Midbrain (tissue), 1 donor: ENCODE measurements at regions not wholly inside any gene's neighbourhood (a gene's known extent, or its start where the extent isn't known, plus 50 kb on each side); places are given as distances from the start of the nearest gene placed in this dataset.

Source experiments
- DNase-seq: peaks from one replicate; lab custom pipeline; 2025; lab: John Stamatoyannopoulos, UW

GRCh38 chr9:80922544-80922943 lies 766.8 kb downstream of the TLE1 start:
- DNase-seq = no peak

DNA sequence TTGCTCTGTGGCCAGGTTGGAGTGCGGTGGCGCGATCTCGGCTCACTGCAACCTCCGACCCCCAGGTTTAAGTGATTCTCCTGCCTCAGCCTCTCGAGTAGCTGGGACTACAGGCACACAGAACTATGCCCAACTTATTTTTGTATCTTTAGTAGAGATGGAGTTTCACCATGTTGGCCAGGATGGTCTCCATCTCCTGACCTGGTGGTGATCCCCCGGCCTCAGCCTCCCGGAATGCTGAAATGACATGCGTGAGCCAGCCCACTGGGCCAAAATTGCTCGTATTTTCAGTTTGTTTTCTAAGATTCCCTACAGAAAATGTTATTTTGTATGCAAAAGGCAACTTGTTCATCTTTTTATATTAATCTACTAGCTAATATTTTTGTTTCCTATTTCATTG lies 782.6 kb downstream of the TLE1 start:
- no peak for DNase-seq

GRCh38 chr9:80899208-80899607 lies 790.1 kb downstream of the TLE1 start:
- no peak for DNase-seq

DNA sequence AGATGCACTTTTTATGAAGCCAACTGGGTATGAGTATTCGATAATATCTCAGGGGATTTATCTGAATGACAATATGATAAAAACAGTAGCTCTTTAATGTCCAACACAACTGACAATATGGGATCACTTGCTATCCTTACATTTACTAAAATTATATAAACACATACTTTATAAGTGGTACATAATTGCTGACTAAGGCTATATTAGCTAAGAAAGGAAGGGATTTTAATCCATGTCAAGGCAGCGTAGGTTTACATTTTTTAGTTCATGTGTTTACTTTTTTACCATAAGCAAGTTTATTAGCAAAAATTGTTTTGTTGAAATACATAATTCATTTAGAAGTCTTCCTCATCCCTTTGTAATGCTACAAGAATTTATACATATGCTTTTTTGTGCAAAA lies 796.2 kb downstream of the TLE1 start:
- no peak for DNase-seq

DNA sequence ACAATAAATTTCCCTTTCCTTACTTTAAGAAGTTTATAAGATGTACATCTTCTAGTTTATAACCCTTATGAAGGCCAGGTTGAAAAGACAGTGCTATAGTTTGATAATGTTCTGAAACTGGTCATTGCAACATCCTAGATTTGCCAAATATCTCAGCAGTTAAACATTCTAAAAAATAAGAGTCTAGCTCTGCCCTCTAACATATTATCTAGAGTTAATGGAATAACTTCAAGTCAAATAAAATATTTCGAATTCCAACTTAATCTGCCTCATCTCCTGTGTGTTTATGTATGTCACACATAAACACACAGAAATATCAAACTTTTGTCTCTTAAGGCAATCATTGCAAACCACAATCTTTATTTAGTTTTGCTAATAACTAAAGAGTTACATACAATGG lies 796.6 kb downstream of the TLE1 start:
- DNase-seq = no peak

GRCh38 chr9:80890124-80890523 lies 799.2 kb downstream of the TLE1 start:
- no peak for DNase-seq

DNA sequence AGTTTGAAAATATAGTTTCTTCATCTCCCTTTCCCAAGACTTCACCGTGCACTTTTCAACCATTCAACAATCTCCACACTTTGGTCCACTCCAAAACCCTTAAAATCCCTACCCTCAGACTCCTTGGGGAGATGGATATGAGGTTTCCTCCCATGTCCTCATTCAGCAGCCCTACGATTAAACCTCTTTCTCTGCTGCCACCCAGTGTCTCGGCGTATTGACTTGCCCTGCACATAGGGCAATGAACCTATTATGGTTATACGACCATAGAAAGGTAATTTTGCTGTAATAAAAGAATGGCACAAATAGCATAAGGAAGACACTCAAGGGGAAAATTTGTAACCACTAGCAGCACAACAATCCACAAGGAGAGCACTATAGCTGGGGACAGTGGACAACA lies 803.5 kb downstream of the TLE1 start:
- peak; percentile 69 for DNase-seq

GRCh38 chr9:80883826-80884579 lies 805.3 kb downstream of the TLE1 start:
- DNase-seq = no peak

- no peak for DNase-seq
These were observed 805.9 kb downstream of the TLE1 start for GRCh38 chr9:80883426-80883825.

DNA sequence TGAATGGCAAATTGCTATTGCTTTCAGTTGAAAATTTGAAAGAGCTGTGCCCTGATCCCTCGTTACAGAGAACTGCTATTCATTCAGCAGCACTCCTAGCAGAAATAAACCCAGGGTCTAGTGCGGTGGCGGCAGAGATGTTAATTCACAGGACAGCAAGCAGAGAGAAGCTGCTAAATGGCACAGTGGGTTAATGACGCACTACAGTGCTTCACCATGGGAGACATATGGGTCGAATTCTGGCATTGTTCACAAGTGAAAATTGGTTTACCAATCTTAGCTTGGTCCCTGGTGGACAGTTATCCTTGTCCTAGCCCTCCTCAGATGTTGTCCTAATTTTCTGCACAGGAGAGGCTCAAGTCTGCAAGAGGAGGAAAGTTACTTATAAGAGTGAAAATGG lies 807.4 kb downstream of the TLE1 start:
- no peak for DNase-seq

DNA sequence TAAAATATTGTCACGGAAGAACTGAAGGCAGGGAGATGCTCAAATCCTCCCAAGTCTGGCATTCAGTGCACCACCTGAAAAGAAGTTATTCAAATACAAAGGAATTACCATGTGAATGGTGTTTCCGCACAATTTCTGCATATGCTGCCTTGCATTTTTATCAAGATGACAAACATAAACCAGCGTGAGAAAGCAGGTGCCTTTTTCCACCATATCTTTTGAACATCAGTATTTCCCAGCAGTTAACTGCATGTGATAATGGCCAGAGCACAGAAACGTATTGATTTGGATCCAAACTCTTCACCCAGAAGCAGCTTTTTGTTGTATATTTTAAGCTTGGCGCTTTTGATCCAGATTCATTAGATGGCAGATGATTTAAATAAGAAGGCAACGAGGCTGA lies 808.0 kb downstream of the TLE1 start:
- no peak for DNase-seq

DNA sequence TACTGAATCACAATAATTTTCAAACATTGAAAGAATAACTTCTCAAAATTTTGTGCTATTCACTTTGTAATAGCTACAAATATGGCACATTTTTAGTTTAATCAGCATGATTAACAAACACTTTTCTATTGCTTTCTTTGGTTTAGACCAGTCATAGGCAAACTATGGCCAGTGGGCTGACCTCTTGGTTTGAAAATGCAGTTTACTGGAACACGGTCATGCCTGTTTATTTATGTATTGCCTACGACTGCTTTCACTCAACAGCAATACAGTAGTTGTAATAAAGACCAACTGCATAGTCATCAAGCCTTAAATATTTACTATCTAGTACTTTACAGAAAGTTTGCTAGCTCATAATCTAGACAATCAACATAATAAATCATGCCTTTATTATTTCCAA lies 810.8 kb downstream of the TLE1 start:
- DNase-seq = no peak

DNA sequence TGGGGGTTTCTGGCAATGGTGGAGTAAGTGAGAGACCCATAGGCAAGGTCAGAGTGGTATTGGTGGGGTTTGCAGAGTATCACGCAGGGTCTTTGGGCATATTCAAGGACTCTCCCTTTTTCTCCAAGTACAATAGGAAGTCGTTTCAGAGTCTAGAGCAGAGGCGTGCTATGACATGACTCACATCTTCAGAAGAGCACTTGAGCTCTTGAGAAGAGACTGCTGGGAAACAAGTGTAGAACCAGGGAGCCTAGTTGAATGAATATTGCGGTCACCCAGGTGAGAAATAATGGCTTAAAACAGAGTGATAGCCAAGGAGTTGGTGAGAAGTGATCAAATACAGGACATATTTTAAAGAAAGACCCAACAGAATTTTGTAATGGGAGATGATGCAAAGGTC lies 813.4 kb downstream of the TLE1 start:
- no peak for DNase-seq

DNA sequence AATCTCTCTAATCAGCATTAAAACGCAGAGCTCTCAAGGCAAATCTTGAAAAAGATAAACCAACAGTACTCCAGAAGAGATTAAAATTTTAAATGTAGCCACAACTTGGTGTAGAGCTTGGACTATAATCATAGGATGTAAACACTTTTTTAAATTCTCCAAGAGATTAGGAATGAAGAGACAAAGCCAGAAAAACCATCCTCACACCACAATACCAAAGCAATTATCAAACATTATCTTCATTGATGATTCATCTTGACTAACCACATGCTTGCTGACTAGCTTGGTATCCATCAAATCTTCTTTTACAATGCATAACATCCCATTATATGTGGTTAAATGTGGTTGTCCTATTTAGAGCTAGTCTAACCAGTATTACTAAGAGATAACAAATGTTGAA lies 815.1 kb downstream of the TLE1 start:
- no peak for DNase-seq

DNA sequence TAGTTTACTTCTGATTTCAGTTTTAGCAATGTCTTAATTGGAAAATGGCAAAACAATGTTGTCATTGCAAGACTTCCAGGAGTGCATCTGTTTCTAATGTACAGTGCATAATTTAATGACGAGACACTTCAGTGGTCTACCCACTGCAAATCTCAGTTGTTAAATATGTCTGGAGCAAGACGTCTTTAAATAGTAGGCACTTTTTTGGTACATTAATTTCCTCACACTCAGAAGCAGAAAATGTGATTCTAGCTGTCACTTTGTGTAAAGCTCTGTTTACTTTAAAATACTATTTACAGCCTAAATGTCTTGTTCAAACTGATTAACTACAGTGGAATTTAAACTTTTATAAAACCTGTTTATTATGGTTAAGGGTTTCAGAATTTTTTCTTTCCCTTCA lies 815.5 kb downstream of the TLE1 start:
- no peak for DNase-seq

DNA sequence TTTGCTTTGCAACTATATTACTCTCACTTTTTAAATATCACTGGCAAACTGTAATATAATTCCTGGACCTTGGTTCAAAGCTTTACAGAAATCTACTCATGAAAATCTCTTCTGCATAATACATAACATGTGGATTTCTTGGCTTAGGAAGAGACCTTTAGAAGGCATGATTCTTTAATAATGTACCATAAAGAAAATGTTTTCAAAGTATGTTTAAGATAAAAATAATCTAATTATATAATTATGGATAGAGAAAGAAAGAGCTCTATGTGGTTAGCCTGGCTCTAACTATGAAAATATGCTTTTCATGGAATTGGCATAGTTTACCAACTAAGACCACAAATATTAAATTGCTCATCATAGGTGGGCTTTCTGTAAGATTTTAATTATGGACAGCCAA lies 817.8 kb downstream of the TLE1 start:
- no peak for DNase-seq

DNA sequence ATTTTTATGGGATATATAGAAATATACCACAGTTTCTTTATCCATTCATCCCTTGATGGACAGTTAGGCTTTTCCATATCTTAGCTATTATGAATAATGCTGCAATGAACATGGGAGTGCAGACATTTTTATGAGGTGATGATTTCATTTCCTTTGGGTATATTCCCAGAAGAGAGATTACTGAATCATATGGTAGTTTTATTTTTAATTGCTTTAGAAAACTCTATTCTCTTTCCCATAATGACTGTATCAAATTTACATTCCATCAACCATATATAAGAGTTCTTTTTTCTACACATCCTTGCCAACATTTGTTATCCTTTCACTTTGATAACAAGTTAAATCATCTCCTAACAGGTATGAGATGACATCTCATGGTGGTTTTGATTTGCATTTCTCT lies 821.6 kb downstream of the TLE1 start:
- no peak for DNase-seq

DNA sequence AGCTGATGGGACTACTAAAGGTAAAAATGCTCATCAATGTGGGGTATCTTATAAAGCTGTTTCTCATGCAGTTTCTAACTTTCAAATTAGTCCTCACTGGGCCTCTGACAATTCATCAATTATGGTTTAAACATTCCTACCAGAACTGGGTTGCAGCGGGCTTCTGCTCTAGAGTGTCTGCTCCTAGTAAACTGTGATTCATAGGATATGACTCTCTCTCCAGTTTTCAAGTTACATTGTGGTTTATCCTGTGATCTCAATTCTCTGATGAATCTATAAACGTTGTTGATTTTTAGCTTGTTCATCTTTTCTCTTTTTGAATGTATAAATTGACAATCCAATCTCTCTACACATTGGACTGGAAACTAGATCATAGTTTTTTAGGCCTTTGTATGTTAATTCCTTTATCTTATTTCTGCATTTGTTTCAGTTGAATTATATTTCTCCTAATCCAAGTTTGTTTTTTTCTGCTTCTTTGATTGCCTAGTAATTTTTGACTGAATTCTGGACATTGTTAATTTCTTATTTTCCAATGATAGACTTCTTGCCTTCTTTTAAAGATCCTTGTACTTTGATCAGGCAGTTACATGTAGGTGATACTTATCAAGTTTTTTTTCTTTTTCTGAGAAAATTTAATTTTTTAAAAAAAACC lies 822.6 kb downstream of the TLE1 start:
- DNase-seq = no peak

GRCh38 chr9:80866121-80866520 lies 823.2 kb downstream of the TLE1 start:
- DNase-seq = no peak

GRCh38 chr9:80843028-80843427 lies 846.3 kb downstream of the TLE1 start:
- DNase-seq = no peak

DNA sequence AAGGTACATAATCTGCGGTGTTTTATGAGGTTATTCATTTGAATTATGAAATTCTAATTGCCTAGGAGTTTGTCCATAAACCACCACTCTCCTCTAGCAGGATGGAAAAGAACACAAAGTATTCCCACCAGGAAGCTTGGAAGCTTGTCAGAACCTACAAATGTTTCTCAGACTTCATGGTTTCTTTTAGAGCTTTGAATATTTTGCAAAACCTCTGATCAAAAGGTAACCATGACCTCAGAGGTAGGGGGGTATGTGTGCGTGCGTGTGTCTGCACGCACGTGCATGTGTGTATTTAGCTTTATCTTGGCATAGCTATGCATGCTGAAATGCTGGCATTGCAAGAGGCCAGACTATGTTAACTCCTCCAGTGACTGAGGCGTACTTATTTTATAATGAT lies 847.0 kb downstream of the TLE1 start:
- DNase-seq = no peak

DNA sequence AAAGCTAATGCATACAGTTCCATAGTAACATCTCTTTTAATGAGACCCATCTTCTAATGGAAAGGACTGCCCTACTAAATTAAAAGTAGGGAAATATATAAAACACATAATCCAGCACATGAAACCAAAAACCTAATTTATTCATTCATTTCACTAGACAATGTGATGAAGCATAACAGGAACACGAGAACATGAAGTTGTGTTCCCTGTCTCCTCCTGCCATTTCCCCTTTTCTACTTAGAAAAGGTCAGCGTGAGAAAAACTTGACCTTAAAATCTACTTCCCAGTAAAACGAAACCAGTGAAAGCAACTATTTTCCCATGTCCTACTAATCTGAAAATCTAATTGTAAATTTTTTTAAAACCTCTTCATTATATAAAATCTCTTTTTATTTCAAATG lies 847.5 kb downstream of the TLE1 start:
- DNase-seq = no peak

GRCh38 chr9:80839821-80840675 lies 849.3 kb downstream of the TLE1 start:
- no peak for DNase-seq
